ENCODE measurements at regions not wholly inside any gene's neighbourhood (a gene's known extent, or its start where the extent isn't known, plus 50 kb on each side); places are given as distances from the start of the nearest gene placed in this dataset.

- no peak for DNase-seq (ENCODE audit: low read depth)
Observed at GRCh38 chr16:79932572-79932971, 332.0 kb upstream of the MAF start.

GRCh38 chr16:79931721-79932120, 331.2 kb upstream of the MAF start:
- DNase-seq (ENCODE audit: low read depth) = no peak

GRCh38 chr16:79929260-79929965, 328.9 kb upstream of the MAF start:
- no peak for DNase-seq (ENCODE audit: low read depth)

- no peak for DNase-seq (ENCODE audit: low read depth)
Observed at GRCh38 chr16:79928142-79928873, 327.8 kb upstream of the MAF start.

GRCh38 chr16:79926451-79927205, 326.1 kb upstream of the MAF start:
- no peak for DNase-seq (ENCODE audit: low read depth)

GRCh38 chr16:79923431-79923830, 322.9 kb upstream of the MAF start:
- no peak for DNase-seq (ENCODE audit: low read depth)

- no peak for DNase-seq (ENCODE audit: low read depth)
Observed at GRCh38 chr16:79920685-79921084, 320.1 kb upstream of the MAF start.

- DNase-seq (ENCODE audit: low read depth) = no peak
Observed at GRCh38 chr16:79918916-79919315, 318.4 kb upstream of the MAF start.

GRCh38 chr16:79915761-79916160, 315.2 kb upstream of the MAF start:
- no peak for DNase-seq (ENCODE audit: low read depth)

- DNase-seq (ENCODE audit: low read depth) = no peak
Observed at GRCh38 chr16:79914961-79915720, 314.6 kb upstream of the MAF start.

- DNase-seq (ENCODE audit: low read depth) = no peak
Observed at GRCh38 chr16:79912592-79913310, 312.2 kb upstream of the MAF start.

GRCh38 chr16:79911660-79912059, 311.1 kb upstream of the MAF start:
- no peak for DNase-seq (ENCODE audit: low read depth)

GRCh38 chr16:79909571-79909970, 309.0 kb upstream of the MAF start:
- DNase-seq (ENCODE audit: low read depth) = no peak

GRCh38 chr16:79903471-79903870, 302.9 kb upstream of the MAF start:
- DNase-seq (ENCODE audit: low read depth) = no peak

GRCh38 chr16:79902351-79902750, 301.8 kb upstream of the MAF start:
- no peak for DNase-seq (ENCODE audit: low read depth)

GRCh38 chr16:79901522-79901921, 301.0 kb upstream of the MAF start:
- DNase-seq (ENCODE audit: low read depth) = no peak

GRCh38 chr16:79899716-79900115, 299.2 kb upstream of the MAF start:
- DNase-seq (ENCODE audit: low read depth) = no peak

- no peak for DNase-seq (ENCODE audit: low read depth)
Observed at GRCh38 chr16:79899316-79899715, 298.8 kb upstream of the MAF start.

- no peak for DNase-seq (ENCODE audit: low read depth)
Observed at GRCh38 chr16:79898703-79899102, 298.2 kb upstream of the MAF start.

GRCh38 chr16:79897453-79898146, 297.1 kb upstream of the MAF start:
- no peak for DNase-seq (ENCODE audit: low read depth)

- DNase-seq (ENCODE audit: low read depth) = no peak
Observed at GRCh38 chr16:79897104-79897452, 296.5 kb upstream of the MAF start.

Data from stimulated activated CD8-positive, alpha-beta memory T cell treated with anti-CD3 and anti-CD28 coated beads, Interleukin-15, amount 100 ng/mL, for 24 hours (primary cell).